IMR-90 (cell line): ENCODE measurements at regions not wholly inside any gene's neighbourhood (a gene's known extent, or its start where the extent isn't known, plus 50 kb on each side); places are given as distances from the start of the nearest gene placed in this dataset.

Experiments
- ATAC-seq: fragments of 200-7000 bp; cut with Tn5 transposase; 2 replicates; pipeline ENCODE4 v1.9.1; 2020; ENCODE audit warnings: low read depth, mild to moderate bottlenecking, moderate library complexity
- BruUV-seq: library from RNA; stranded (reverse); fragments of 400-500 nt; replicated peaks from 2 replicates; lab custom pipeline; 2021; lab: Mats Ljungman, UMichigan
- CTCF ChIA-PET: fragments of 300-600 bp; formaldehyde crosslinking; extraction: SDS; loops from one replicate; lab custom pipeline; 2021; ENCODE audit warnings: antibody characterized with exemption; lab: Yijun Ruan, JAX
- POLR2A ChIA-PET: fragments of 300-600 bp; sonication (Branson Sonifier 250); formaldehyde crosslinking; loops from one replicate; lab custom pipeline; 2022; ENCODE audit warnings: antibody characterized with exemption; ENCODE audit not compliant: unreplicated experiment; lab: Charles Lee
- DNase-seq: peaks from one replicate; pipeline ENCODE4 v3.0.0; 2013
- H2AFZ ChIP-seq: replicated peaks from 2 replicates; pipeline ENCODE3; 2013; ENCODE audit warnings: low read length, mild to moderate bottlenecking; ENCODE audit not compliant: poor library complexity
- H2AK5ac ChIP-seq: 2 replicates; pipeline ENCODE4 v1.6.1; 2013; ENCODE audit warnings: low read depth, low read length, inconsistent platforms
- H2AK9ac ChIP-seq: replicated peaks from 2 replicates; pipeline ENCODE3; 2013; ENCODE audit warnings: mild to moderate bottlenecking, low read depth, low read length, moderate library complexity; ENCODE audit not compliant: poor library complexity
- H2BK120ac ChIP-seq: 2 replicates; pipeline ENCODE4 v1.6.1; 2013; ENCODE audit warnings: low read depth, low read length, inconsistent platforms
- H2BK15ac ChIP-seq: 3 replicates; pipeline ENCODE4 v1.6.1; 2013; ENCODE audit warnings: low read depth, low read length, inconsistent platforms
- H2BK20ac ChIP-seq: 2 replicates; pipeline ENCODE4 v1.6.1; 2013; ENCODE audit warnings: low read depth, mild to moderate bottlenecking, inconsistent platforms, low read length, moderate library complexity
- H2BK5ac ChIP-seq: 2 replicates; pipeline ENCODE4 v1.6.1; 2013; ENCODE audit warnings: mild to moderate bottlenecking, low read depth, low read length, inconsistent platforms; ENCODE audit not compliant: poor library complexity, severe bottlenecking
- H3K14ac ChIP-seq: replicated peaks from 2 replicates; pipeline ENCODE4 v1.6.1; 2013; ENCODE audit warnings: low read depth, low read length, inconsistent platforms
- H3K18ac ChIP-seq: 2 replicates; pipeline ENCODE4 v1.6.1; 2013; ENCODE audit warnings: low read depth, low read length, control low read depth
- H3K23ac ChIP-seq: 2 replicates; pipeline ENCODE4 v1.6.1; 2013; ENCODE audit warnings: low read depth, low read length, inconsistent platforms
- H3K27ac ChIP-seq: 2 replicates; pipeline ENCODE4 v1.5.1; 2013; ENCODE audit warnings: mild to moderate bottlenecking, control low read depth, low read length; ENCODE audit not compliant: insufficient read depth
- H3K27me3 ChIP-seq: 2 replicates; pipeline ENCODE4 v1.6.1; 2013; ENCODE audit warnings: low read length; ENCODE audit not compliant: control insufficient read depth, insufficient read depth
- H3K36me3 ChIP-seq: 2 replicates; pipeline ENCODE4 v1.6.1; 2013; ENCODE audit warnings: low read length, mixed read lengths; ENCODE audit not compliant: control insufficient read depth, insufficient read depth
- H3K4ac ChIP-seq: 2 replicates; pipeline ENCODE4 v1.6.1; 2013; ENCODE audit warnings: low read depth, low read length, inconsistent platforms
- H3K4me1 ChIP-seq: 2 replicates; pipeline ENCODE4 v1.6.1; 2013; ENCODE audit warnings: low read length, mixed read lengths; ENCODE audit not compliant: control insufficient read depth, insufficient read depth
- H3K4me2 ChIP-seq: 2 replicates; pipeline ENCODE4 v1.6.1; 2013; ENCODE audit warnings: low read depth, mild to moderate bottlenecking, control low read depth, low read length, moderate library complexity
- H3K4me3 ChIP-seq: 2 replicates; pipeline ENCODE4 v1.5.1; 2013; ENCODE audit warnings: low read depth, mild to moderate bottlenecking, control low read depth, low read length, moderate library complexity; ENCODE audit not compliant: insufficient read depth
- H3K56ac ChIP-seq: 2 replicates; pipeline ENCODE4 v1.6.1; 2013; ENCODE audit warnings: low read length, inconsistent platforms; ENCODE audit not compliant: insufficient read depth; ENCODE audit errors: extremely low read depth
- H3K79me1 ChIP-seq, 2 experiments: 2 replicates each; pipeline ENCODE4 v1.6.1; 2013; ENCODE audit warnings: low read length in 2 of 2, inconsistent platforms in 1 of 2, low read depth in 1 of 2
- H3K9ac ChIP-seq: 2 replicates; pipeline ENCODE4 v1.6.1; 2013; ENCODE audit warnings: low read depth, low read length, control low read depth
- H3K9me1 ChIP-seq: 2 replicates; pipeline ENCODE4 v1.6.1; 2013; ENCODE audit warnings: low read length, inconsistent platforms; ENCODE audit not compliant: insufficient read depth
- H3K9me3 ChIP-seq: 2 replicates; pipeline ENCODE4 v1.6.1; 2013; ENCODE audit warnings: low read length; ENCODE audit not compliant: control insufficient read depth, insufficient read depth
- H4K20me1 ChIP-seq: 2 replicates; pipeline ENCODE4 v1.6.1; 2013; ENCODE audit warnings: low read length, inconsistent platforms; ENCODE audit not compliant: insufficient read depth
- H4K5ac ChIP-seq: 2 replicates; pipeline ENCODE4 v1.6.1; 2013; ENCODE audit warnings: mild to moderate bottlenecking, low read depth, low read length, control low read depth
- H4K8ac ChIP-seq, 2 experiments: 2 replicates each; pipeline ENCODE4 v1.6.1; 2013; ENCODE audit warnings: low read depth in 2 of 2, low read length in 2 of 2, control low read depth in 1 of 2, inconsistent platforms in 1 of 2
- H4K91ac ChIP-seq: 2 replicates; pipeline ENCODE4 v1.6.1; 2013; ENCODE audit warnings: low read depth, low read length, inconsistent platforms; ENCODE audit not compliant: insufficient read depth
- BHLHE40 ChIP-seq: fragments of 150-350 bp; IDR thresholded peaks from 2 replicates; pipeline ENCODE4 v1.6.1; 2016; ENCODE audit warnings: mild to moderate bottlenecking, low read depth, low read length
- CHD1 ChIP-seq: IDR thresholded peaks from 2 replicates; pipeline ENCODE4 v1.6.1; 2012; ENCODE audit warnings: low read depth, low read length, improper control_type of control experiment
- MAFK ChIP-seq: IDR thresholded peaks from 2 replicates; pipeline ENCODE4 v1.6.1; 2012; ENCODE audit warnings: low read depth, low read length, improper control_type of control experiment
- POLR2A ChIP-seq: IDR thresholded peaks from 2 replicates; pipeline ENCODE4 v1.6.1; 2012; ENCODE audit warnings: mild to moderate bottlenecking, low read depth, low read length
- RCOR1 ChIP-seq: IDR thresholded peaks from 2 replicates; pipeline ENCODE4 v1.6.1; 2012; ENCODE audit warnings: mild to moderate bottlenecking, low read length, improper control_type of control experiment; ENCODE audit not compliant: insufficient replicate concordance
- RFX5 ChIP-seq: IDR thresholded peaks from 2 replicates; pipeline ENCODE4 v1.8.0; 2012; ENCODE audit warnings: low read depth, mild to moderate bottlenecking, low read length, moderate library complexity
- SMC3 ChIP-seq: fragments of 150-350 bp; IDR thresholded peaks from 2 replicates; pipeline ENCODE4 v1.6.1; 2016; ENCODE audit warnings: low read depth, mild to moderate bottlenecking, antibody characterized with exemption, low read length, moderate library complexity
- WGBS, 2 experiments: methylation state at CpG; one replicate each; pipeline versions ENCODE4 v1.1.5 to v1.1.7; 2013; ENCODE audit warnings: missing lambda C conversion rate in 2 of 2; ENCODE audit not compliant: insufficient read length in 1 of 2; ENCODE audit errors: extremely low coverage in 2 of 2; 5-methylcytosine and 5-hydroxymethylcytosine counted together
- dilution Hi-C: fragments of 300-500 bp; cut with HindIII; formaldehyde crosslinking; loops from one replicate; pipeline ENCODE4 v1.14.3; 2018; ENCODE audit warnings: low sequenced_read_pairs; ENCODE audit not compliant: unreplicated experiment
- in situ Hi-C: fragments of 300-500 bp; cut with MboI; formaldehyde crosslinking; loops from 3 replicates; pipeline ENCODE4 v1.14.3; 2019; ENCODE audit warnings: low sequenced_read_pairs, inconsistent platforms, mixed read lengths
- intact Hi-C: fragments of 100-400 bp; cut with micrococcal nuclease; formaldehyde crosslinking; loops from 2 replicates; pipeline ENCODE4 v1.10.0; 2022
- TF ChIP-seq, protein P1 (sequence below): fragments of 150-350 bp; IDR thresholded peaks from 2 replicates; pipeline ENCODE4 v1.6.1; 2017; ENCODE audit warnings: mild to moderate bottlenecking, antibody characterized with exemption, low read length, low read depth
- TF ChIP-seq, protein P2 (sequence below): conservative IDR thresholded peaks from 2 replicates; pipeline ENCODE4 v1.5.1; 2012; ENCODE audit warnings: mild to moderate bottlenecking, low read depth, low read length, improper control_type of control experiment
- TF ChIP-seq, protein P3 (sequence below): fragments of 150-350 bp; IDR thresholded peaks from 2 replicates; pipeline ENCODE4 v1.6.1; 2016; ENCODE audit warnings: low read depth, mild to moderate bottlenecking, low read length, moderate library complexity, borderline replicate concordance

DNA sequence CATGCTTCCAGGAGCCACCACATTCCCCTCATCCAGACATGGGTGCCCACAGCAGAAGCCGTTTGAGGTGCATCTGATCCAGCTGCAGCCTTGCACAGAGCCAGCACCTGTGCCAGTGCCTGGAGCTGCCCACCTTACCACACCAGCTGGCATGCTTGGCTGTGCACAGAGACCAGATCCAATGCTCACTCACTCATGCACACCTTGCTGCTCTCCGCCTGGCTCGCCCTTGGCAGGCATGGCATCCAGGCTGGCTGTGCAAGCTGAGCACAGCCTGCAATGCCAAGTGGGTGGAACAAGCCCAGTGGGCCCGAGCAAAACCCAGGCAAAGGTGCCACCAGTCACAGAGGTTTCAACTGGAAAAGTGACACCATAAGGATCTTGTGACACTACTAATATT, 66.9 kb upstream of the SEMA3A start:
- no peak overlapping the region for H3K23ac ChIP-seq
- no peak overlapping the region for H3K4me2 ChIP-seq
- no peaks in the 10 kb centered on the region for H4K20me1 ChIP-seq
- H3K4me3 ChIP-seq: no peak overlapping the region
- no peaks in the 10 kb centered on the region for H3K79me1 ChIP-seq
- POLR2A ChIA-PET: no interaction called here
- H3K4me1 ChIP-seq: peaks cover 2% of the 10 kb centered on the region
- H3K4ac ChIP-seq: no peak overlapping the region
- peaks cover 2% of the 10 kb centered on the region; the same call in 1 of the 2 replicates for H3K9me1 ChIP-seq
- no peak overlapping the region for H2BK120ac ChIP-seq
- CTCF ChIA-PET: no interaction called here
- H3K27me3 ChIP-seq: no peaks in the 10 kb centered on the region
- no peak overlapping the region for H4K8ac ChIP-seq
- no TSS peak for BruUV-seq
- no peak overlapping the region for H2AK9ac ChIP-seq
- no peak overlapping the region for H2BK20ac ChIP-seq
- no CpG with 5 or more reads among the region's 4 CpGs for WGBS, 2 experiments
- no peak overlapping the region for H4K91ac ChIP-seq
- H2BK15ac ChIP-seq: no peak overlapping the region
- no peak overlapping the region for H2BK5ac ChIP-seq
- no peak overlapping the region for H3K9ac ChIP-seq
- DNase-seq (no peak), ATAC-seq (no peak)
- no peak overlapping the region for H3K56ac ChIP-seq
- H3K9me3 ChIP-seq: no peaks in the 10 kb centered on the region
- no peak overlapping the region for H3K14ac ChIP-seq
- H3K36me3 ChIP-seq: no peaks in the 10 kb centered on the region
- in situ Hi-C loops: no loop called here
- no peak overlapping the region for H4K5ac ChIP-seq
- H3K27ac ChIP-seq: no peak overlapping the region
- no peak overlapping the region for H2AFZ ChIP-seq
- H3K18ac ChIP-seq: no peak overlapping the region
- dilution Hi-C loops: no loop called here
- intact Hi-C loops: no loop called here
- no peak overlapping the region for H2AK5ac ChIP-seq
- TF ChIP-seq CHD1 (no peak), BHLHE40 (no peak), SMC3 (no peak), RCOR1 (no peak), MAFK (no peak), POLR2A (no peak), RFX5 (no peak)
- TF ChIP-seq, protein P1, sequence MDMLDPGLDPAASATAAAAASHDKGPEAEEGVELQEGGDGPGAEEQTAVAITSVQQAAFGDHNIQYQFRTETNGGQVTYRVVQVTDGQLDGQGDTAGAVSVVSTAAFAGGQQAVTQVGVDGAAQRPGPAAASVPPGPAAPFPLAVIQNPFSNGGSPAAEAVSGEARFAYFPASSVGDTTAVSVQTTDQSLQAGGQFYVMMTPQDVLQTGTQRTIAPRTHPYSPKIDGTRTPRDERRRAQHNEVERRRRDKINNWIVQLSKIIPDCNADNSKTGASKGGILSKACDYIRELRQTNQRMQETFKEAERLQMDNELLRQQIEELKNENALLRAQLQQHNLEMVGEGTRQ: no peak
- TF ChIP-seq, protein P2, sequence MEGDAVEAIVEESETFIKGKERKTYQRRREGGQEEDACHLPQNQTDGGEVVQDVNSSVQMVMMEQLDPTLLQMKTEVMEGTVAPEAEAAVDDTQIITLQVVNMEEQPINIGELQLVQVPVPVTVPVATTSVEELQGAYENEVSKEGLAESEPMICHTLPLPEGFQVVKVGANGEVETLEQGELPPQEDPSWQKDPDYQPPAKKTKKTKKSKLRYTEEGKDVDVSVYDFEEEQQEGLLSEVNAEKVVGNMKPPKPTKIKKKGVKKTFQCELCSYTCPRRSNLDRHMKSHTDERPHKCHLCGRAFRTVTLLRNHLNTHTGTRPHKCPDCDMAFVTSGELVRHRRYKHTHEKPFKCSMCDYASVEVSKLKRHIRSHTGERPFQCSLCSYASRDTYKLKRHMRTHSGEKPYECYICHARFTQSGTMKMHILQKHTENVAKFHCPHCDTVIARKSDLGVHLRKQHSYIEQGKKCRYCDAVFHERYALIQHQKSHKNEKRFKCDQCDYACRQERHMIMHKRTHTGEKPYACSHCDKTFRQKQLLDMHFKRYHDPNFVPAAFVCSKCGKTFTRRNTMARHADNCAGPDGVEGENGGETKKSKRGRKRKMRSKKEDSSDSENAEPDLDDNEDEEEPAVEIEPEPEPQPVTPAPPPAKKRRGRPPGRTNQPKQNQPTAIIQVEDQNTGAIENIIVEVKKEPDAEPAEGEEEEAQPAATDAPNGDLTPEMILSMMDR: no peak
- TF ChIP-seq, protein P3, sequence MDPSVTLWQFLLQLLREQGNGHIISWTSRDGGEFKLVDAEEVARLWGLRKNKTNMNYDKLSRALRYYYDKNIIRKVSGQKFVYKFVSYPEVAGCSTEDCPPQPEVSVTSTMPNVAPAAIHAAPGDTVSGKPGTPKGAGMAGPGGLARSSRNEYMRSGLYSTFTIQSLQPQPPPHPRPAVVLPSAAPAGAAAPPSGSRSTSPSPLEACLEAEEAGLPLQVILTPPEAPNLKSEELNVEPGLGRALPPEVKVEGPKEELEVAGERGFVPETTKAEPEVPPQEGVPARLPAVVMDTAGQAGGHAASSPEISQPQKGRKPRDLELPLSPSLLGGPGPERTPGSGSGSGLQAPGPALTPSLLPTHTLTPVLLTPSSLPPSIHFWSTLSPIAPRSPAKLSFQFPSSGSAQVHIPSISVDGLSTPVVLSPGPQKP: no peak
